Neuronal stem cell (in vitro differentiated cells): ENCODE measurements at regions not wholly inside any gene's neighbourhood (a gene's known extent, or its start where the extent isn't known, plus 50 kb on each side); places are given as distances from the start of the nearest gene placed in this dataset.

ENCODE experiments used
- DNase-seq: peaks from one replicate; pipeline ENCODE4 v3.0.0-alpha.2; 2013; ENCODE audit warnings: low spot score
- H2AFZ ChIP-seq: one replicate; pipeline ENCODE4 v1.6.1; 2013; ENCODE audit warnings: mild to moderate bottlenecking, low read length, inconsistent platforms
- H2AK5ac ChIP-seq: 2 replicates; pipeline ENCODE4 v1.6.1; 2013; ENCODE audit warnings: low read depth, mild to moderate bottlenecking, inconsistent platforms, low read length, moderate library complexity, mixed read lengths
- H2BK120ac ChIP-seq: 2 replicates; pipeline ENCODE4 v1.6.1; 2013; ENCODE audit warnings: low read depth, mild to moderate bottlenecking, inconsistent platforms, low read length, moderate library complexity, mixed read lengths
- H2BK12ac ChIP-seq: one replicate; pipeline ENCODE4 v1.6.1; 2013; ENCODE audit warnings: low read length, inconsistent platforms
- H2BK15ac ChIP-seq: 2 replicates; pipeline ENCODE4 v1.6.1; 2013; ENCODE audit warnings: mild to moderate bottlenecking, low read length, inconsistent platforms, mixed read lengths
- H2BK5ac ChIP-seq: one replicate; pipeline ENCODE4 v1.6.1; 2013; ENCODE audit warnings: inconsistent platforms, mild to moderate bottlenecking, low read length, moderate library complexity
- H3K14ac ChIP-seq: one replicate; pipeline ENCODE4 v1.6.1; 2013; ENCODE audit warnings: low read length, inconsistent platforms
- H3K18ac ChIP-seq: 2 replicates; pipeline ENCODE4 v1.6.1; 2013; ENCODE audit warnings: low read length, inconsistent platforms
- H3K23ac ChIP-seq: 2 replicates; pipeline ENCODE4 v1.6.1; 2013; ENCODE audit warnings: low read depth, mild to moderate bottlenecking, mixed read lengths, low read length, inconsistent platforms; ENCODE audit not compliant: poor library complexity
- H3K27ac ChIP-seq: replicated peaks from 3 replicates; pipeline ENCODE4 v1.5.1; 2013; ENCODE audit warnings: low read length, inconsistent platforms
- H3K27me3 ChIP-seq, 3 experiments: 2 replicates each; pipeline ENCODE4 v1.6.1; 2013; ENCODE audit warnings: low read length in 3 of 3, mild to moderate bottlenecking in 2 of 3, inconsistent platforms in 1 of 3, low read depth in 1 of 3, mixed read lengths in 1 of 3, moderate library complexity in 1 of 3; ENCODE audit not compliant: control insufficient read depth in 3 of 3, insufficient read depth in 3 of 3
- H3K36me3 ChIP-seq, 2 donors: replicated peaks in 1 of 2; 2 replicates each; pipeline ENCODE4 v1.6.1; 2013; ENCODE audit warnings: low read length in 2 of 2; ENCODE audit not compliant: control insufficient read depth in 2 of 2, insufficient read depth in 2 of 2
- H3K4ac ChIP-seq: 2 replicates; pipeline ENCODE4 v1.6.1; 2013; ENCODE audit warnings: inconsistent platforms, mild to moderate bottlenecking, low read length, moderate library complexity
- H3K4me1 ChIP-seq, 2 donors: 1 replicate in 1 of 2; 2 replicates in 1 of 2; pipeline ENCODE4 v1.6.1; 2013; ENCODE audit warnings: low read length in 2 of 2, low read depth in 1 of 2; ENCODE audit not compliant: control insufficient read depth in 2 of 2, insufficient read depth in 1 of 2
- H3K4me2 ChIP-seq: one replicate; pipeline ENCODE4 v1.6.1; 2013; ENCODE audit warnings: mild to moderate bottlenecking, low read length, inconsistent platforms; ENCODE audit not compliant: insufficient read depth, poor library complexity, severe bottlenecking
- H3K4me3 ChIP-seq, 2 donors: 2 replicates each; pipeline ENCODE4 v1.5.1; 2013; ENCODE audit warnings: low read length in 2 of 2, mild to moderate bottlenecking in 2 of 2, inconsistent platforms in 1 of 2, moderate library complexity in 1 of 2
- H3K79me1 ChIP-seq: one replicate; pipeline ENCODE4 v1.6.1; 2013; ENCODE audit warnings: low read depth, mild to moderate bottlenecking, inconsistent platforms, low read length, moderate library complexity
- H3K9ac ChIP-seq: one replicate; pipeline ENCODE4 v1.6.1; 2013; ENCODE audit warnings: mild to moderate bottlenecking, low read depth, low read length, inconsistent platforms; ENCODE audit not compliant: poor library complexity
- H3K9me3 ChIP-seq, 2 donors: replicated peaks in 1 of 2; 2 replicates each; pipeline versions ENCODE3 to v1.6.1; 2013; ENCODE audit warnings: low read length in 2 of 2, mild to moderate bottlenecking in 2 of 2, inconsistent platforms in 1 of 2, low read depth in 1 of 2, mixed read lengths in 1 of 2, moderate library complexity in 1 of 2; ENCODE audit not compliant: control insufficient read depth in 2 of 2, insufficient read depth in 1 of 2
- H4K8ac ChIP-seq: one replicate; pipeline ENCODE4 v1.6.1; 2013; ENCODE audit warnings: low read depth, mild to moderate bottlenecking, inconsistent platforms, low read length, moderate library complexity
- H4K91ac ChIP-seq: one replicate; pipeline ENCODE4 v1.6.1; 2013; ENCODE audit warnings: low read length, low read depth, mild to moderate bottlenecking, inconsistent platforms; ENCODE audit not compliant: poor library complexity
- WGBS, 2 donors: extraction: QIAGEN DNeasy Blood & Tissue Kit; methylation state at CpG; one replicate each; pipeline ENCODE4 v1.1.7; 2013; ENCODE audit warnings: missing lambda C conversion rate in 2 of 2, mixed read lengths in 1 of 2; ENCODE audit not compliant: insufficient read length in 2 of 2, insufficient replicate concordance in 1 of 2; ENCODE audit errors: extremely low coverage in 2 of 2; 5-methylcytosine and 5-hydroxymethylcytosine counted together

DNA sequence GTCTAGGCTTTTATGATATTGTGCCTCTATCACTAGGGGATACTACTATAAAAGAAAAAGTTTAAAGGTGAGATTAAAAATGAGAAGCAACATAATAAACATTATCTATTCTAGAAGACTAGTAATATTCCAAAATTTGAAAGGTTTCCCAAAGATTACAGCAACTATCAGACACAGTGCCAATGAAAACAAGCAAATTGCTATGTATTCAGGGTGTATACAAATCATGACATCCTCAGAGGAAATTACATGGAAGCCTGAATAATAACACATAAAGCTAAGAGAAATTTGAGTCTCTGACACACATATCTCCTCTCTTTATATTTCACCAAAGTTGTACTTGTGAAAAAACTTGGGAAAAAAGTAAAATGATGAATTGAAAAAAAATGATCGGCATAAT is 327.0 kb downstream of the SEC23A start:
- no peaks in the 10 kb centered on the region for H3K79me1 ChIP-seq
- no peak overlapping the region for H3K14ac ChIP-seq
- no peak overlapping the region for H3K4me2 ChIP-seq
- no peaks in the 10 kb centered on the region for H3K36me3 ChIP-seq
- DNase-seq: no peak
- no peak overlapping the region for H3K9ac ChIP-seq
- H3K9me3 ChIP-seq: no peaks in the 10 kb centered on the region
- no peak overlapping the region for H2AK5ac ChIP-seq
- H2BK120ac ChIP-seq: no peak overlapping the region
- H3K4me3 ChIP-seq: no peak overlapping the region
- H2BK15ac ChIP-seq: no peak overlapping the region
- H4K91ac ChIP-seq: no peak overlapping the region
- no peaks in the 10 kb centered on the region for H3K4me1 ChIP-seq
- no peak overlapping the region for H3K18ac ChIP-seq
- H4K8ac ChIP-seq: no peak overlapping the region
- no peak overlapping the region for H3K27ac ChIP-seq
- whole genome bisulfite sequencing, 2 donors: no CpG with 5 or more reads among the region's 1 CpG
- no peak overlapping the region for H3K4ac ChIP-seq
- no peak overlapping the region for H3K23ac ChIP-seq
- H2AFZ ChIP-seq: no peak overlapping the region
- H2BK12ac ChIP-seq: no peak overlapping the region
- H2BK5ac ChIP-seq: no peak overlapping the region
- no peaks in the 10 kb centered on the region for H3K27me3 ChIP-seq

DNA sequence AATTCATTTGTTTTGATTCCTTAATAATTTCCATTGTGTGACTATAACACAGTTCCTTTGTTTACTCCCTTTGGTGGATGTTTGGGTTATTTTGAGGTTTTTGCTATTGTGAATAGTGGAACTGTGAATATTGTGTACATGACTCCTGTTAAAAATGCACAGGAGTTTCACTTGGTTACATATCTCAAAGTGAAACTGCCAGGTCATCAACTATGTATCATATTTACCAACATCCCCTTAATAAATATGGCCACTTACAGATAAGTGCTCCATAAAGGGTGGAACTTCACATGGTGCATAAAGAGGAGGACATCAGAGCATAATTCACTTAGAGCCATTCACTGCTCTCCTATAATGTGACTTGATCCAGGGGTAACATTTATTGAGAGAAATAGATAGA is 328.9 kb downstream of the SEC23A start:
- Histone ChIP-seq H4K91ac (no peak overlapping the region), H3K14ac (no peak overlapping the region), H2AK5ac (no peak overlapping the region), H2BK5ac (no peak overlapping the region), H3K4ac (no peak overlapping the region), H3K18ac (no peak overlapping the region), H2BK12ac (no peak overlapping the region), H3K27ac (no peak overlapping the region), H2AFZ (no peak overlapping the region), H2BK15ac (no peak overlapping the region), H3K4me2 (no peak overlapping the region), H3K4me1 (no peaks in the 10 kb centered on the region), H3K9ac (no peak overlapping the region), H3K9me3 (no peaks in the 10 kb centered on the region), H3K36me3 (no peaks in the 10 kb centered on the region), H3K23ac (no peak overlapping the region), H4K8ac (no peak overlapping the region), H3K27me3 (no peaks in the 10 kb centered on the region), H3K4me3 (no peak overlapping the region), H3K79me1 (no peaks in the 10 kb centered on the region), H2BK120ac (no peak overlapping the region)
- DNase-seq: no peak

GRCh38 chr14:38770251-38770650 is 332.8 kb downstream of the SEC23A start:
- no CpG with 5 or more reads among the region's 1 CpG for WGBS, 2 donors
- H2BK120ac ChIP-seq: no peak overlapping the region

GRCh38 chr14:38762845-38763244 is 340.2 kb downstream of the SEC23A start:
- Histone ChIP-seq H3K79me1 (no peaks in the 10 kb centered on the region), H3K4me1 (no peaks in the 10 kb centered on the region), H2AFZ (no peak overlapping the region), H3K4ac (no peak overlapping the region), H3K23ac (no peak overlapping the region), H4K91ac (no peak overlapping the region), H3K27me3 (no peaks in the 10 kb centered on the region), H4K8ac (no peak overlapping the region), H2BK15ac (no peak overlapping the region), H2BK12ac (no peak overlapping the region), H3K4me2 (no peak overlapping the region), H3K9ac (no peak overlapping the region), H3K27ac (no peak overlapping the region), H3K36me3 (no peaks in the 10 kb centered on the region), H2BK120ac (no peak overlapping the region), H3K14ac (no peak overlapping the region), H2AK5ac (no peak overlapping the region), H3K9me3 (no peaks in the 10 kb centered on the region), H2BK5ac (no peak overlapping the region), H3K18ac (no peak overlapping the region), H3K4me3 (no peak overlapping the region)
- WGBS, 2 donors: no CpG with 5 or more reads among the region's 2 CpGs
- no peak for DNase-seq

More at GRCh38 chr14:38770251-38770650, 332.8 kb downstream of the SEC23A start:
- H3K9me3 ChIP-seq: no peaks in the 10 kb centered on the region
- H2AK5ac ChIP-seq: no peak overlapping the region
- H3K9ac ChIP-seq: no peak overlapping the region
- no peaks in the 10 kb centered on the region for H3K4me1 ChIP-seq
- H3K14ac ChIP-seq: no peak overlapping the region
- no peaks in the 10 kb centered on the region for H3K79me1 ChIP-seq
- H2AFZ ChIP-seq: no peak overlapping the region
- no peak overlapping the region for H3K4ac ChIP-seq
- no peak overlapping the region for H3K27ac ChIP-seq
- no peak overlapping the region for H3K23ac ChIP-seq
- no peak overlapping the region for H3K18ac ChIP-seq
- H2BK15ac ChIP-seq: no peak overlapping the region
- no peak overlapping the region for H3K4me3 ChIP-seq
- H2BK12ac ChIP-seq: no peak overlapping the region
- H4K8ac ChIP-seq: no peak overlapping the region
- no peaks in the 10 kb centered on the region for H3K27me3 ChIP-seq
- no peaks in the 10 kb centered on the region for H3K36me3 ChIP-seq
- H4K91ac ChIP-seq: no peak overlapping the region
- no peak overlapping the region for H2BK5ac ChIP-seq
- no peak for DNase-seq
- H3K4me2 ChIP-seq: no peak overlapping the region
